Dermis microvascular lymphatic vessel endothelial cell (primary cell): ENCODE measurements at regions not wholly inside any gene's neighbourhood (a gene's known extent, or its start where the extent isn't known, plus 50 kb on each side); places are given as distances from the start of the nearest gene placed in this dataset.
A peak's percentile ranks its signal among the peaks of the same experiment; 100 is the strongest.

Experiments
- DNase-seq, 2 donors: peaks; one replicate each; pipeline versions ENCODE4 v3.0.0 to v3.0.0-alpha.2; 2010; ENCODE audit warnings: low read depth in 2 of 2

DNA sequence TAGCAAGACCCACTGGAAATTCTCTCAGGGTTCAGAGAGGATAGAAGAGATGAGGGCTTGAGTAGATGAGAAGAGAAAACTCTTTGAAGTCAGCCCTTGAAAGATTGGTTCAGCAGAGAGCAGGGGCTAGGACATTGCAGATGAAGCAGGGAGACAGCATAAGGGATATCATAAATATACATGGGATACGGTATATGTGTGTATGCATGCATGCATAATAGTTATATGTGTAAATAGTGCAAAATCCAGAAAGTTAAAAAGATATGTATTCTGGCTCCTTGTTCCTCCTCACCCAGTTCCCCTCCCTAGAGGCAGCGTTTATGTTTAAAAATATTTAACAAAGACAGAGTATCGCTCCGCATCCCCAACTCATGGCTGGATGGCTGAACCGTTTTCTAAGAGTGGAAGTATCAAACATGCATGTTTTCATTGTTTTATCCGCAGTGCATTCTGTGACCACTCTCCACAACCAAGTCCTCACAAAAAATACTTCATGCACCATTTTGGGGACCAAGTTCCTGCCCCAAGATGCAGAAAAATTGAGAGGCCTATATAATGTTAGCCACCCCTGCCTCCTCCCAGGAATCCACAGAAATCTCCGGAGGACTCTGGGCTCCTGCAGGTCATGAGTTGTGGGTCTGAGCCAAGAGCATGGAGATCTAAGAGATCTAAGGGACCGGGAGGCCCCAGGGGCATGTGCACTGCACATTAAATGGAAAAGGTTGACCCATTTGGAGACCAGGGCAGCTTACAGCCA, 119.5 kb downstream of the MTX3 start:
- DNase-seq, result no peak

DNA sequence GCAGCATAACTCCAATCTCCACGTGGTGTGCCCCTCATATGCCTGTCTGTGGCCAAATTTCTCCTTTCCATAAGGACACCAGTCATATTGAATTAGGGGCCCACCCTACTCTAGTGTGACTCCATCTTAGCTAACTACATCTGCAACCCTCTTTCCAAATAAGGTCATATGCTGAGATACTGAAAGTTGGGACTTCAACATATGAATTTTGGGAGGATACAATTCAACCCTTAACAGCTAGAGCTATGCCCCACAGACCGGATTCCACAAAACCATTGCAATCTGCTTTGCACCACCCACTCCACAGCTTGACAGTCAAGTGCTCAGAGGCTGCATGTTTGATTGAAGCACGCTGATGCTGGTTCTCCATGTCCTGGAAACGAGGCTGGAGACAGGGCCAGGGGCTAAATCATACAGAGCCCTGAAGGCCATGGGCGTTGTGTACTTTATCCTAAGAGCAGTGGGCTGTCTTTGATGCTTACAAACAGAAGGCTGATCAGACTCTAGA, 122.8 kb downstream of the MTX3 start:
- no peak for DNase-seq

DNA sequence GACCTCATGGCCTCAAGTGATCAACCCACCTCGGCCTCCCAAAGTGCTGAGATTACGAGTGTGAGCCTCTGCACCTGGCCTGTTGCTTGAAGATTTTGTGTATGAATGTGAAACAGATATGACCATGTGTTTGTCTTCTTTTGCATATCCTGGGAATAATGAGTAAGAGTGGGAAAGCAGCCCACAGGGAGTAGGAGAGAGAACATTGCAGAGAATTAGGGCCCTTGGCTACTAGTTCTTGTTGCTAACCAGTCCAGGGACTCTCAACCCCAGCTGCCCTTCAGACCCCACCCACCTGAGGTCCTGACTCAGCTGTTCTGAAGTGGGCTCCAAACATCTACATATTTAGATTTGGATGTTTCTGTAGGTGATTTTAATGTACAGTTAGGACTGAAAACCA, 125.5 kb downstream of the MTX3 start:
- no peak for DNase-seq

DNA sequence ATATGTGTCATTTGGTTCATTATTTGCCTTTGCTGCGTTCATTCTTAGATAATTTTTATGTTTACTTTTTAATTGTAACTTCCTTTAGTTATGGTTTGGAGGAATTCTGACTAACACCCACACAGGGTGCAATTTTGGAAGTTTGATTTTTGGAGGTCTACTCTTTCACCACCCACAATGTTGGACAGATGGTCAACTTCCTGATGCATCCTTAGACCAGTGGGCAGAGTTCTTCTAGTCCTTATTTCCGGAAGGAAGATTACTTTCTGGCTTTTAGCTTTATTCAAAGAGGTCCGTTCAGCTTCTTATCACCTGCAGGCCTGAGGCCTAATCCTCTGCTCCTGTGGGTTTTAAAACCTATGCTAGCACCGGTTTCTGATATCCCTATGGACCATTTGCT, 126.7 kb downstream of the MTX3 start:
- DNase-seq, result no peak

DNA sequence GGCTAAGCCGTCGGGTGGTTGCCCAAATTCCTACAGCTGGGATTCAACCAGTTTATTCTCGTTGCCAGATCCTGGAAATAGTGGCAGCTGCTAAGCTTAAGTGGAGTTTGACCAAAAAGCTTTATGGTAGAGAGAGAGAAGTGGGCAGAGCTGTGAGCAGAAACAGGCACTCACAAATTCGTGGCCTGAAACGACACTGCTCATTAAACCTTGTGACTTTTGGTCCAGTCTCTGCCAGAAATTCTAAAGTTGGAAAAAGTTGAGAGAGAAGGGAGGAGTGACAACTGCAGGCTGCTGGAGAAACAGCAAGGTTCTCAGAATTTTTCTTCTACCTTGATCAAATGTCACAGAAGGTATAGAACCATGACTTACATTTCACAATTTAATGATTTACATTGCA, 131.5 kb downstream of the MTX3 start:
- DNase-seq, result no peak

DNA sequence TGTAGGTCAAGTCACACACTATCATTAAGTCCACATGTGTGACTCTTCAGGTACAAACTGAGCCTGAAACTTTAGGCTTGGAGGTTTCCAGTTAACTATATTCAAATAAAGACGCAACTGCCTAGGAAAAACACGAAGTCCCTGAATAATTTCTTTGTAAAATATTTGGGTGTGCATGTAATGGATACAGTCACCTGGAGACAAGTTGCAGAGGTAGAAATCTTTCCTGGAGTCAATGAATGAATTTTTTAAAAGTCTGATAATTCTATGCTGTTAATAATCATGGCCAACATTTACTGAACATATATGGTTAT, 132.7 kb downstream of the MTX3 start:
- DNase-seq, result no peak

DNA sequence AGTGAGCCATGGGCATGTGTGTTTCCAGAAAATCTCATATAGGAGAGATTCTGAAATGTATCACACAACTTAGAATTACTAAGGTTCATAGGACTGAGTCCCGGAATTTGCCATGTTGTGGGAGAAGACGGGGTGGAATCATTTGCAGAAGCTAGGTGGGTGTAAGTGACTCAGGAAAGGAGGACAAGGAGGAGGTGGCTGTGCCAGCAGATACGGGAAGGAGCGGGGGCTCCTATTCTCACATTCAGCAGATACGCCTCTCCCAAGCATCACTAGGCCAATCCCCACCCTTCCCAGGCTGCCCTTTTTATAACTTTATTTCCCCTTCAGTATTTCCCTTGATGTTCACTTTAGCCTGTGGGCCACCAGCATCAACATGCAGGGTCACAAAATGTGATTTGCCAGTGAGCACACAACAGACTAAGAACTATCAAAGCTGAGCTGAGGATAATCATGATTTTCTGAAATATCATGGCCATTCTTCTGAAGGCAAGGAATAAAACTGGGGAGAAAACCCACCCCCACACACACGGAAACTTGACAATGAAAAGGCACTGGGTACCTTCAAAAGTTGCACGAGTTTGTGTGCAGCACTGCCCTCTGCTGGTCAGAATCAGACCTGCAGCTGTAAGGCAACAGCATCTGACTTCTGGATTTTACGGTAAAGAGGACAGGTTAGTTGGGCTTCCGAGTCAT, 133.2 kb downstream of the MTX3 start:
- DNase-seq, result peak; percentile 28 to 52

DNA sequence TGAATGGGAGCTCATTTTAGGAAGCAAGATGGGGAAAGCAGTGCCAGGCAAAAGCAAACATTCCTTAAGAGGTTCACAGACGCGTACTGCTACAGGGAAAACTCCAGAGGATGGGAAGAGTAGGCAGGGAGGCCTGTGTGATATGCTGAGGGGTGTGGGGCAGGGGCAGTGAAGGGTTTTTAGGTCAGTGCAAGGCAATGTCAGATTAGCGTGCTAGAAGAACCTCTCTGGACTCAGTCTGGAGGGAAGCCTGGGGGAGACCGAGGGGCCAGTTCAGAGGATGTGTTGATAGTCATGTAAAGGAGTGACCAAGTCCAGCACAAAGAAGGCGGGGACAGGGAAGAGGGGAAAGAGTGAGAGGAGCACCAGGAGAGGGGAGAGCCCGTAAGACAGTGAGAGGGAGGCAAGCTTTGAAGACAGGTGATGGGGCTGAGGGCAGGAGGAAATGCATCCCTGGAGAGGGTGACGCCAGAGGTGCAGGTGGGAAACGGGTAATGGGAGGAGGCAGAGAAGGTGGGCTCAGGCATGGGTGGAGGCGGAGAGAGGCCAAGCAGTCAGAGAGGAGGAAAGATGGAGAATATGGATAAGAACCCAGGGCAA, 134.5 kb downstream of the MTX3 start:
- no peak for DNase-seq

DNA sequence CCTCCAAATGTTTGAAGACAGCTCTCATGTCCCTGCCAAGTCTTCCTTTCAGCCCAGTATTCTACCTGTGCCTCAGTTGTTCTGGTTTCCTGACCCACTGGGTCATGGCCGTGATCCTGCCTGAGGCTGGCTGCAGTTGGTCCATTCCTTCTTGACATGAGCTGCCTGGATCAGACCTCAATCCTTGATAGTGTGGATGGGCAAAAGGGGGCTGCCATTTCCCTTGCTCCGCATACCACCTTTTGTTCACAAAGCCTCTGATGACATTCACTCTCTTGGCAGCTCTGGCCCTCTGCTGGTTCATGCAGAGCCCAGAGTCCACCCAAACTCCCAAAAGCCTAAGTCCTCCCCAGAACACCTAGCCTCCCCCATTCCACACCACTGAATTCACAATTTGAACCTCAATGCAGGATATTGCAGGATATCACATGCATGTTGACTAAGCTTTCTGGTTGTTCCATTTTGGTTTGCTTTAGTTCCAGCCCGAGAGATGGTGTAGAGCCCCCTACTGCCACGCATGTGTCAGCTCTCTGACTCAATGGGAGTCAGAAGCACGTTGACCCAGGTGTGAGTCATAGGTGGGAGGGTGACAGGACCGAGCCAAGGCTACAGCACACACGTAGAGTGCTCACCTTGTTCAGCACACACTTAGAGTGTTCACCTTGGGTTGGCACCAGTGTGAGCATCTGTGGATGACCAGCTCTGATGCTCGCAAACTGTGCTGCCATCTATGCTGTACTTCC, 137.2 kb downstream of the MTX3 start:
- DNase-seq, result no peak

DNA sequence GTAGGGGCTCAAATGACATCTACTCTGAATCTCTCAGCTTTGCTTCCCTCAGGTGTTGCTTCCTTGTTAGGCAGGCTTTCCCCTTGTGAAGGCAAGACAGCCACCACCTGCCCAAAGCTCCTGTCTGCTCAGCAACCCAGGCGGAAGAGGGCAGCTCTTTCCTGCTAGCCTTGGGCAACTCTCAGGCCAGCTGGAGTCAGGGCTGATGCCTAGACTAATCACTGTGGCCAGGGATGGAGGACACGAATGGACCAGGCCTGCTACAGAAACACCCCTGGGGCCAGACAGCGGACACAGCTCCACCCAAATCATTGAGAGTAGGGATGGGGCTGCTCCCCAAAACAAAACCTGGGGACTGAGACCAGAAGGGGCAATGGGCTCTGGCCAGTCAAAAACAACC, 138.0 kb downstream of the MTX3 start:
- DNase-seq, result no peak

DNA sequence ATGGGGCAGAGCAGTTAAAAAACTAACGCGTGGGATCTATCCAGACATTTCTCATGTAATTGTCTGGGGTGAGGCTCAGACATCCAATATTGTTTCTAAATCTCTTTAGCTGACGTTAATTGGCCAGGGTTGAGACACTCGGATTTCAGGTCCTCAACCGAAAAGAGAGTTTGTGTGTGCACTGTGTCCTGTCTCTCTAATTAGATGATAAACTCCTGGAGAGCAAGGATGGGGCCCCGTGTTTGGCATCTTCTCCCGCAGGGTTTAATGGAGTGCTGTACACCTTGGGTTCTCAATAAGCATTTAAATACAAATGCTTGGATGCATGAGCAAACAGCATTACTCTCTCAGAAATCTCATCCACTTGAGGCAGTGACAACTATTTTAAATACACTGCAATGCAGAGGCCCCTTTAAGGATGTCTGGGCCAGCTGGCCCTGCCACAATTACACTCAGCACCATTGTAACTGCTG, 139.6 kb downstream of the MTX3 start:
- no peak for DNase-seq

DNA sequence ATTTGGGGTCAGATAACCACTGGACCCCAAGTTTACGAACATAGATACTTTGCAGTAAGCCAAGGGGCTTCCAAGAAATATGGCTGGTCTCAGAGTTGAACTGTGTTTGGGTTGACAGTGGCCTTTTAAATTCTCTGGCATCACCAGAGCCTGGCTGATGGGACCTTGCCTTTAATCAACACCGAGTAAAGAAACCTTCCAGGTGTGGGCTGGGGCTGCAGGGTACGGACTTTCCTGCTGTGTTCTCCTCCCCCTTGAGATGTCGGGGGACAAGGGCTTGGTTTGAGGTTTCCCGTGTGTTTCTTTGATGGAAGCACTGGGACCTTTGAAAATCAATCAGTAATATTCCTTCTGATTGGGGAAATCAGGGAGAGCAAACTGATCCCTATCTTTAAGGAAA, 140.1 kb downstream of the MTX3 start:
- DNase-seq, result no peak

DNA sequence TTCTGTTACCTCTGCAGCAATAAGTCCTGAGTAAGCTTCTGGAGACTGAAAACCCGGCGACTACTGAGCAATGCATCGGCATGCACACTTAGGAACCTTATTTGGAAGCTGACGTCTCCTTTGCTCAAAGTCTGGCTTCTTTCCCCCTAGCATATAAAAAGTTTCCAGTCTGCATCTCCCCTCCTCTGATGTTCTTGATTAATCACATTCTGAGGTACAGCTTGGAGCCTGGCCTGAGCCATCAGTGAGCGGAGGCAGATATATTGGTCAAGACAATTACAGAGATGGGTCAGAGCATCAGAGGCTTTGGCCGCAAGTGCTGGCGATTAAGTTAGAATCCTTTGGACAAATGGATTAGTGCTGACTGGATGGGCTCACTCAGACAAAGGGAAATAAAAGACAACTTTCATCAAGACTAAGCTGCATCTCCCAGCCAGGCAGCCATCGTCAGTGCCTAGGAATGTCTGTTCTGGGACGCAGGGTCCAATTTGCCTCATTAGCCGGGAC, 140.7 kb downstream of the MTX3 start:
- DNase-seq, result no peak

DNA sequence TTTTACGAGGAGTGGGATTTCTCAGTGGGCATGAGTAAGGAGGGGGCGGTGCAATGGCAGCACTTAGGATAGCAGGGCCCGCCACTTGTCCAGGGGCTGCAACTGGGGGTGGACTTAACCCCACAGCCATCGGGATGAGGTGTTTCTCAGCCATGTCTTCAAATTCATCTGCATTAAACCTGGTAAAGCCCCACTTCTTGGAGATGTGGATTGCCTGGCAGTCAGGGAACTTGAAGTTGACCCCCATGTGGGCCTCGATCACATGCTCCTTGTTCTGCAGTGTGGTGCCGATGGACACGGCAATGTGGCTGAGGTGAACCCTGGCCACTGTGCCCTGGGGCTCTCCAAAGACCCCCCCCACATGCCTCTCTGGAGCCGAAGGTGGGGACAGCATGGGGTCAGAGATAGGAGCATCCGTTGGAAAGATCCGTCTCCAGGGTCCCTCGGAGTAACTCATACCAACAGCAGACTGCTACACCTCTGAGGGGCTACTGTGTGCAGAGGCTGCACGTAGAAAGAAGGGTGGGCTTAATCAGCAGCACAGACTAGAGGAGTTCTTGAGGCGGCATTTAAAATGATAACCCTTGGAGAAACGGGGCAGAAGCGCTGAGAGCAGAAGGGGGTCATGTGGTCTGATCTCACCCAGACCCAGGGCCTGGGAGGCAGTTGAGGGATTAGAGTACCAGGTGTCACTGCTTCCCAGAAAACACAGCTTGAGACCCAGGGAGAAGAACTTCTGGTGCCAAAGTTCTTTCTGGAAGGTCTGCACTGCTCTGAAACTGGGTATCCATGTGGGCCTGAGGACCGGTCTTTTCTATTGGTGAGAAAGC, 141.4 kb downstream of the MTX3 start:
- DNase-seq, result no peak
